Esophagus muscularis mucosa (tissue), 3 donors: ENCODE measurements at regions not wholly inside any gene's neighbourhood (a gene's known extent, or its start where the extent isn't known, plus 50 kb on each side); places are given as distances from the start of the nearest gene placed in this dataset.

ENCODE experiments used
- POLR2A ChIP-seq: fragments of 450-650 bp; IDR thresholded peaks from one replicate; pipeline ENCODE4 v1.6.1; 2017; ENCODE audit warnings: antibody characterized with exemption, moderate library complexity, mild to moderate bottlenecking, low read depth
- POLR2AphosphoS5 ChIP-seq, 2 donors: sonication (generic); formaldehyde crosslinking; IDR thresholded peaks; one replicate each; pipeline ENCODE4 v1.6.1; 2017; ENCODE audit warnings: antibody characterized with exemption in 2 of 2
- TF ChIP-seq, protein P1 (sequence below), 3 experiments: fragments of 200-600 bp in 2 of 3; fragments of 450-650 bp in 1 of 3; sonication (generic) in 2 of 3; IDR thresholded peaks; one replicate each; pipeline ENCODE4 v1.5.1; 2017 to 2019; ENCODE audit warnings: antibody characterized with exemption in 3 of 3, mild to moderate bottlenecking in 2 of 3, moderate library complexity in 1 of 3

- TF ChIP-seq POLR2A, result no peak
- TF ChIP-seq, protein P1, sequence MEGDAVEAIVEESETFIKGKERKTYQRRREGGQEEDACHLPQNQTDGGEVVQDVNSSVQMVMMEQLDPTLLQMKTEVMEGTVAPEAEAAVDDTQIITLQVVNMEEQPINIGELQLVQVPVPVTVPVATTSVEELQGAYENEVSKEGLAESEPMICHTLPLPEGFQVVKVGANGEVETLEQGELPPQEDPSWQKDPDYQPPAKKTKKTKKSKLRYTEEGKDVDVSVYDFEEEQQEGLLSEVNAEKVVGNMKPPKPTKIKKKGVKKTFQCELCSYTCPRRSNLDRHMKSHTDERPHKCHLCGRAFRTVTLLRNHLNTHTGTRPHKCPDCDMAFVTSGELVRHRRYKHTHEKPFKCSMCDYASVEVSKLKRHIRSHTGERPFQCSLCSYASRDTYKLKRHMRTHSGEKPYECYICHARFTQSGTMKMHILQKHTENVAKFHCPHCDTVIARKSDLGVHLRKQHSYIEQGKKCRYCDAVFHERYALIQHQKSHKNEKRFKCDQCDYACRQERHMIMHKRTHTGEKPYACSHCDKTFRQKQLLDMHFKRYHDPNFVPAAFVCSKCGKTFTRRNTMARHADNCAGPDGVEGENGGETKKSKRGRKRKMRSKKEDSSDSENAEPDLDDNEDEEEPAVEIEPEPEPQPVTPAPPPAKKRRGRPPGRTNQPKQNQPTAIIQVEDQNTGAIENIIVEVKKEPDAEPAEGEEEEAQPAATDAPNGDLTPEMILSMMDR (IDR thresholded peaks at IDR 0.05), result no peak
- no peak for TF ChIP-seq POLR2AphosphoS5 (IDR thresholded peaks at IDR 0.05)
Observed at GRCh38 chr11:116547571-116547970, 225.2 kb downstream of the BUD13 start.
